ENCODE measurements at regions not wholly inside any gene's neighbourhood (a gene's known extent, or its start where the extent isn't known, plus 50 kb on each side); places are given as distances from the start of the nearest gene placed in this dataset.

GRCh38 chr14:30225176-30225575, 297.5 kb upstream of the PRKD1 start:
- TF ChIP-seq CTCF (IDR thresholded peaks at IDR 0.05; ENCODE audit: low read depth, low read length) = no peak
- CTCF ChIA-PET = interaction anchor here (0.9 to 8.3 kb wide), 4 partner anchors 11 to 59 kb away, joined by 3 to 82 read pairs (median 8); no protein-coding TSS in a partner anchor
- H3K4me3 ChIP-seq (ENCODE audit: low read depth, low read length) = no peak overlapping the region
- no peak overlapping the region for H3K27ac ChIP-seq (ENCODE audit: low read depth, low read length)
- H3K27me3 ChIP-seq (ENCODE audit: control insufficient read depth, insufficient read depth, low read length) = no peaks in the 10 kb centered on the region
- no peak for DNase-seq (ENCODE audit: low read depth, low spot score)
- no peaks in the 10 kb centered on the region for H3K9me3 ChIP-seq (ENCODE audit: control insufficient read depth, insufficient read depth, low read length)
- POLR2A ChIA-PET = no interaction called here

DNA sequence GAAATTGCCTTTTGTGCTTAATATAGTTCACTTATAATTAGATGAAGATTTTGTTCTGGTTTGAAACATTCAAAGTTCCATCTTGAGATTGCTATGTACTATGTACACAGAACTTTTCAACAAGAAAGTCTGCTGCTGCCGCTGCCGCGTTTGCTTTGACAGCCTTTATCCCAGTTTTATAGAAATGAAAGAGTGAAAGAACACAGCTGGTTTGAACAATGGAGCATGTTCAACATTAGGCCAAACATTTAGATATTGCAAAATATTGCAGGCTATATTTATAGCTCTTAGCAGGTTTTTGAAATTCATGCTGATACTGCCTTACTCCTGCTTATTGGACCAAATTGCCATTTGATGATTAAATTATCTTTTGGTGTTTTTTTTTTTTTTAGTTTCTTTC, 299.8 kb upstream of the PRKD1 start:
- Histone ChIP-seq H3K27ac (ENCODE audit: low read depth, low read length) (no peak overlapping the region), H3K27me3 (ENCODE audit: control insufficient read depth, insufficient read depth, low read length) (no peaks in the 10 kb centered on the region), H3K4me3 (ENCODE audit: low read depth, low read length) (no peak overlapping the region), H3K9me3 (ENCODE audit: control insufficient read depth, insufficient read depth, low read length) (no peaks in the 10 kb centered on the region)
- peak; percentile 21 for DNase-seq (ENCODE audit: low read depth, low spot score)
- POLR2A ChIA-PET = interaction anchor here (0.9 kb wide), 1 partner anchor 34 kb away, joined by 5 read pairs; no protein-coding TSS in a partner anchor
- TF ChIP-seq CTCF (IDR thresholded peaks at IDR 0.05; ENCODE audit: low read depth, low read length) = no peak
- CTCF ChIA-PET = interaction anchor here (0.6 to 8.3 kb wide), 2 partner anchors 41 to 43 kb away, joined by 3 to 82 read pairs; no protein-coding TSS in a partner anchor

DNA sequence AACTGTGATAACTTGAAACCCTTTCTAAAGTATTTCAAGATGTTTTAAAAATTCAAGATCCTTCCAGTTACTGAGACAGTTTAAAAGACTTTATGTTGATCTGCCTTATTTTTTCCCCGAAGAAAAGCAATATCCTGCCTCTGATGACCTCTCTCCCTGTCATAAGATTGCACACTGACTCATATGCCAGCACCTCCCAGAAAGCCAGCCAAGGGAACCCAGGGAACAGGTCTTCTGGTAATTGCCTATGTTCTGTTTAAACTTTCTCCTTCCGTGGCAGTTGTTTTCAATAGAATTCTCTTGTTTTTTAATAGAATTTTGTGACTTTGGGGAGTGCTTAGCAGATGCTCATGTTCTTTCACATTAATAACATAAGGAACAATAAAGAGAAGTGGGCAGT, 300.2 kb upstream of the PRKD1 start:
- CTCF ChIA-PET = interaction anchor here (8.3 kb wide), 1 partner anchor 43 kb away, joined by 82 read pairs; no protein-coding TSS in a partner anchor
- TF ChIP-seq CTCF (IDR thresholded peaks at IDR 0.05; ENCODE audit: low read depth, low read length) = no peak
- POLR2A ChIA-PET = interaction anchor here (0.9 kb wide), 1 partner anchor 34 kb away, joined by 5 read pairs; no protein-coding TSS in a partner anchor
- H3K4me3 ChIP-seq (ENCODE audit: low read depth, low read length) = no peak overlapping the region
- H3K27me3 ChIP-seq (ENCODE audit: control insufficient read depth, insufficient read depth, low read length) = no peaks in the 10 kb centered on the region
- DNase-seq (ENCODE audit: low read depth, low spot score) = no peak
- H3K9me3 ChIP-seq (ENCODE audit: control insufficient read depth, insufficient read depth, low read length) = no peaks in the 10 kb centered on the region
- H3K27ac ChIP-seq (ENCODE audit: low read depth, low read length) = peak overlapping the region; percentile 47

- ChIA-PET POLR2A (no interaction called here), CTCF (interaction anchor here (1.2 to 2.0 kb wide), 3 partner anchors 16 to 54 kb away, joined by 3 to 7 read pairs (median 4); no protein-coding TSS in a partner anchor)
- DNase-seq (ENCODE audit: low read depth, low spot score) = no peak
- H3K27ac ChIP-seq (ENCODE audit: low read depth, low read length) = no peak overlapping the region
- no peaks in the 10 kb centered on the region for H3K9me3 ChIP-seq (ENCODE audit: control insufficient read depth, insufficient read depth, low read length)
- H3K4me3 ChIP-seq (ENCODE audit: low read depth, low read length) = no peak overlapping the region
- TF ChIP-seq CTCF (IDR thresholded peaks at IDR 0.05; ENCODE audit: low read depth, low read length) = no peak
- H3K27me3 ChIP-seq (ENCODE audit: control insufficient read depth, insufficient read depth, low read length) = no peaks in the 10 kb centered on the region
These were observed 303.1 kb upstream of the PRKD1 start for GRCh38 chr14:30230719-30231118.

DNA sequence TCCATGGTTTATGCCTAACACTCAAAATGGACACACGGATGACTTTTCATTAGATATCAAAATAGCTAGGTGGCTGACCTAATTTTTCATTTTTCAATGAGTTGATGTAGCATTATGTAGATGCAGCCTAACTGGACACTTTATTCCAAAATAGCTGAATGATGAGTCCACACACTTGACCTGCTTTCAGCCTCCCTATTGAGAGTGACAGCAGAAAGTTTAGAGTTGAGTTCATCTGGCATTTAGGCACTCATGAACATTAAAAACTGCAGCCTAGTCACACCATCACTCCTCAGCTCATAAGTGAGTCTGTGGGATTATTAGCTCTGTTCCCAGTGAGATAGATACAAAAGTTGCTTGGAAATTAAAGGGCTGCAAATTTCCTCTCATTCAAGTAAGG, 307.3 kb upstream of the PRKD1 start:
- no peak for DNase-seq (ENCODE audit: low read depth, low spot score)
- Histone ChIP-seq H3K4me3 (ENCODE audit: low read depth, low read length) (no peak overlapping the region), H3K27ac (ENCODE audit: low read depth, low read length) (no peak overlapping the region), H3K27me3 (ENCODE audit: control insufficient read depth, insufficient read depth, low read length) (no peaks in the 10 kb centered on the region), H3K9me3 (ENCODE audit: control insufficient read depth, insufficient read depth, low read length) (no peaks in the 10 kb centered on the region)
- POLR2A ChIA-PET = no interaction called here
- CTCF ChIA-PET = interaction anchor here (1.3 to 3.8 kb wide), 2 partner anchors 36 to 48 kb away, joined by 4 to 21 read pairs; no protein-coding TSS in a partner anchor
- TF ChIP-seq CTCF (IDR thresholded peaks at IDR 0.05; ENCODE audit: low read depth, low read length) = no peak

All from AG04450 (cell line).